SK-N-SH (cell line): ENCODE measurements at regions not wholly inside any gene's neighbourhood (a gene's known extent, or its start where the extent isn't known, plus 50 kb on each side); places are given as distances from the start of the nearest gene placed in this dataset.
A peak's percentile ranks its signal among the peaks of the same experiment; 100 is the strongest.

Experiments
- CTCF ChIP-seq: fragments of 200-600 bp; sonication (generic); IDR thresholded peaks from 2 replicates; pipeline ENCODE4 v1.6.1; 2017; ENCODE audit warnings: antibody characterized with exemption, mild to moderate bottlenecking, moderate library complexity
- EP300 ChIP-seq, 2 experiments: IDR thresholded peaks; 2 replicates each; pipeline versions ENCODE4 v1.4.0 to v1.6.1; 2012; ENCODE audit warnings: borderline replicate concordance in 1 of 2, low read depth in 1 of 2, low read length in 1 of 2
- EZH2phosphoT487 ChIP-seq: fragments of 200-600 bp; sonication (generic); IDR thresholded peaks from 2 replicates; pipeline ENCODE4 v1.6.1; 2017; ENCODE audit warnings: low read depth, mixed run types, mild to moderate bottlenecking, antibody characterized with exemption, moderate library complexity, borderline replicate concordance
- GABPA ChIP-seq: IDR thresholded peaks from 2 replicates; pipeline ENCODE4 v1.4.0; 2012; ENCODE audit warnings: low read depth, mild to moderate bottlenecking
- MAX ChIP-seq: IDR thresholded peaks from 2 replicates; pipeline ENCODE4 v1.4.0; 2012; ENCODE audit warnings: low read depth
- MEF2A ChIP-seq: IDR thresholded peaks from 2 replicates; pipeline ENCODE4 v1.4.0; 2012; ENCODE audit warnings: low read depth, borderline replicate concordance
- MXI1 ChIP-seq: IDR thresholded peaks from 2 replicates; pipeline ENCODE4 v1.6.1; 2012; ENCODE audit warnings: mild to moderate bottlenecking, low read depth, low read length, improper control_type of control experiment
- NFIC ChIP-seq: IDR thresholded peaks from 2 replicates; pipeline ENCODE4 v1.4.0; 2012; ENCODE audit warnings: borderline replicate concordance
- POLR2AphosphoS5 ChIP-seq: IDR thresholded peaks from 2 replicates; pipeline ENCODE4 v1.6.1; 2012; ENCODE audit warnings: low read depth, low read length
- REST ChIP-seq: IDR thresholded peaks from 2 replicates; pipeline ENCODE4 v1.6.1; 2012; ENCODE audit warnings: mild to moderate bottlenecking, low read depth, low read length, moderate library complexity
- SIN3A ChIP-seq: IDR thresholded peaks from 2 replicates; pipeline ENCODE4 v1.6.1; 2012; ENCODE audit warnings: low read depth, mild to moderate bottlenecking, low read length, moderate library complexity, borderline replicate concordance
- TEAD4 ChIP-seq: IDR thresholded peaks from 2 replicates; pipeline ENCODE4 v1.4.0; 2012; ENCODE audit warnings: mild to moderate bottlenecking, borderline replicate concordance; ENCODE audit not compliant: insufficient read depth
- USF2 ChIP-seq: fragments of 150-350 bp; IDR thresholded peaks from 2 replicates; pipeline ENCODE4 v1.6.1; 2017; ENCODE audit warnings: antibody characterized with exemption, low read length, low read depth, borderline replicate concordance

DNA sequence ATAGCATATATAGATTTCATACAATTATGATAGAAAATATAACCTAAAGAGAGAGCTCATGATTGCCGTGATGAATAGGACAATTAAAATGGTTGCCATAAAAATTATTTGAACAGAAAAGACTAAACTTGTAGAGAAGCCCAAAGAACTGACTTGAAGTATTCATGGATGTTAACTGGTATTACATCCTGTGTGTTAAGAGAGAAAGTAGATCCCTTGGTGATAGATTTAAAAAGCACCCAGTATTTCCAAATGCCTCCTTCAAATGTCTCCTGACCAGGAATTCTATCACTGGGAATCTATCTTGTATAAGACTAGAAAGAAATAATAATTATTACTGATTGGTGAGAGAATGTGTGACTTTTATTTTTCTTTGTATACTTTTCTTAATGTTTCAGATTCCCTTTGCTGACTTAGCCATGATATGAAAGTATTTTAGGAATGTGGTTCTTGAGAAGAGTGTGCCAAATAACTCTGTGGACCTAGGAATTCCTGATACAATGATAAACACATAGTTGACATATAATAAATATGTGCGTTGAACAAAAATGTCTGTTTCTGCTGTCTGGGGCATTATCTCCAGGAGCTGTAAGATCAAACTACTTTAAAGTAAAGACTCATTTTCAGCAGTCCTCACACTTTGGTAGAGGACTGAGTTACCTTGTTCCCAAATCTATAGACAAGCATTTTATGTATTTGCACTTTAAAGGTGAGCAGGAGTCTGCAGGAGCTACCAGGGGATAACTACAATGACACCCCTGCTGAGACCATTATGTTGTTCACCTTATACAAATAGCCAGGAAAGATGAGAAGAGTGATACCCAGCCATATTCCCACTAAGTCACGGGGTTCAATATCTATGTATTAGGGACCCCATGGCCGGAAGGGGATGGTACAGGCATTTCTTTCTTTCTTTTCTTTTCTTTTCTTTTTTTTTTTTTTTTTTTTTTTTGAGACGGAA, 211.1 kb upstream of the TLE4 start:
- TF ChIP-seq EP300 (IDR thresholded peaks at IDR 0.05; ENCODE audit: borderline replicate concordance in 1 of 2, low read depth in 1 of 2, low read length in 1 of 2) = peak in 1 of 2 experiments; percentile 63; a peak in 1 of 4 replicates
- no peak for TF ChIP-seq EZH2phosphoT487
- no peak for TF ChIP-seq USF2
- no peak for TF ChIP-seq CTCF
- TF ChIP-seq SIN3A = no peak
- no peak for TF ChIP-seq POLR2AphosphoS5
- TF ChIP-seq GABPA = no peak
- TF ChIP-seq REST = no peak
- TF ChIP-seq MXI1 = no peak
- peak; percentile 77; the same call in 1 of the 2 replicates for TF ChIP-seq TEAD4
- TF ChIP-seq NFIC = peak; percentile 82
- TF ChIP-seq MAX = no peak
- no peak for TF ChIP-seq MEF2A
